MM.1S (cell line): ENCODE measurements at regions not wholly inside any gene's neighbourhood (a gene's known extent, or its start where the extent isn't known, plus 50 kb on each side); places are given as distances from the start of the nearest gene placed in this dataset.

Source experiments
- DNase-seq: peaks from one replicate; pipeline ENCODE4 v3.0.0-alpha.2; 2015
- H2AFZ ChIP-seq: fragments of 300-600 bp; sonication (generic); 2 replicates; pipeline ENCODE4 v1.6.0; 2016; ENCODE audit warnings: antibody characterized with exemption, low read length
- H3F3A ChIP-seq: fragments of 300-600 bp; sonication (generic); 2 replicates; pipeline ENCODE4 v1.6.1; 2016; ENCODE audit warnings: mild to moderate bottlenecking, antibody characterized with exemption, low read length, moderate library complexity, mixed read lengths; ENCODE audit not compliant: insufficient read depth
- H3K27ac ChIP-seq: fragments of 300-600 bp; sonication (generic); 2 replicates; pipeline ENCODE4 v1.5.1; 2016; ENCODE audit warnings: mild to moderate bottlenecking, low read length
- H3K27me3 ChIP-seq: fragments of 300-600 bp; sonication (generic); replicated peaks from 2 replicates; pipeline ENCODE4 v1.6.0; 2016; ENCODE audit warnings: low read length; ENCODE audit not compliant: insufficient read depth
- H3K36me3 ChIP-seq: fragments of 300-600 bp; sonication (generic); replicated peaks from 2 replicates; pipeline ENCODE4 v1.6.1; 2016; ENCODE audit warnings: mild to moderate bottlenecking, low read length, mixed read lengths; ENCODE audit not compliant: insufficient read depth
- H3K4me1 ChIP-seq: fragments of 300-600 bp; sonication (generic); 2 replicates; pipeline ENCODE4 v1.6.1; 2016; ENCODE audit warnings: low read length, mixed read lengths
- H3K4me2 ChIP-seq: fragments of 300-600 bp; sonication (generic); 2 replicates; pipeline ENCODE4 v1.6.0; 2016; ENCODE audit warnings: low read depth, low read length
- H3K4me3 ChIP-seq: fragments of 300-600 bp; sonication (generic); 2 replicates; pipeline ENCODE4 v1.5.1; 2016; ENCODE audit warnings: low read length, mixed read lengths
- H3K79me2 ChIP-seq: fragments of 300-600 bp; sonication (generic); 2 replicates; pipeline ENCODE4 v1.6.1; 2016; ENCODE audit warnings: mixed run types, low read length, mixed read lengths
- H3K9ac ChIP-seq: fragments of 300-600 bp; sonication (generic); 2 replicates; pipeline ENCODE4 v1.6.1; 2016; ENCODE audit warnings: low read length, mixed read lengths
- H3K9me2 ChIP-seq: fragments of 300-600 bp; sonication (generic); replicated peaks from 2 replicates; pipeline ENCODE4 v1.6.1; 2016; ENCODE audit warnings: mild to moderate bottlenecking, low read length, mixed read lengths; ENCODE audit not compliant: insufficient read depth
- H3K9me3 ChIP-seq: fragments of 300-600 bp; sonication (generic); replicated peaks from 2 replicates; pipeline ENCODE4 v1.6.1; 2016; ENCODE audit warnings: mild to moderate bottlenecking, low read length, mixed read lengths; ENCODE audit not compliant: insufficient read depth
- H4K20me1 ChIP-seq: fragments of 300-600 bp; sonication (generic); 2 replicates; pipeline ENCODE4 v1.6.1; 2016; ENCODE audit warnings: mild to moderate bottlenecking, low read length, moderate library complexity, mixed read lengths; ENCODE audit not compliant: insufficient read depth
- CTCF ChIP-seq: fragments of 300-600 bp; sonication (generic); IDR thresholded peaks from 2 replicates; pipeline ENCODE4 v1.5.1; 2016; ENCODE audit warnings: antibody characterized with exemption, low read length, mixed read lengths
- EZH2 ChIP-seq: fragments of 300-600 bp; sonication (generic); optimal IDR thresholded peaks from 2 replicates; pipeline ENCODE3; 2017; ENCODE audit warnings: low read depth, mild to moderate bottlenecking, antibody characterized with exemption, low read length, mixed read lengths
- EZH2phosphoT487 ChIP-seq: fragments of 300-600 bp; sonication (generic); IDR thresholded peaks from 2 replicates; pipeline ENCODE4 v1.6.1; 2018; ENCODE audit warnings: antibody characterized with exemption, low read length

GRCh38 chr2:176935543-176936102 is 277.0 kb upstream of the HNRNPA3 start:
- H3K9me2 ChIP-seq: no peaks in the 10 kb centered on the region
- no peaks in the 10 kb centered on the region for H3K36me3 ChIP-seq
- no peak overlapping the region for H3K4me3 ChIP-seq
- no peaks in the 10 kb centered on the region for H3K79me2 ChIP-seq
- TF ChIP-seq EZH2phosphoT487 (no peak), EZH2 (no peak), CTCF (no peak)
- no peaks in the 10 kb centered on the region; the same call in 1 of the 2 replicates for H3F3A ChIP-seq
- DNase-seq: no peak
- H2AFZ ChIP-seq: no peak overlapping the region
- no peaks in the 10 kb centered on the region for H3K9me3 ChIP-seq
- H3K27ac ChIP-seq: no peak overlapping the region
- no peak overlapping the region for H3K4me2 ChIP-seq
- no peaks in the 10 kb centered on the region for H4K20me1 ChIP-seq
- no peak overlapping the region for H3K9ac ChIP-seq
- peaks cover 23% of the 10 kb centered on the region for H3K4me1 ChIP-seq
- H3K27me3 ChIP-seq: no peaks in the 10 kb centered on the region

GRCh38 chr2:176936410-176936809 is 276.2 kb upstream of the HNRNPA3 start:
- Histone ChIP-seq H4K20me1 (no peaks in the 10 kb centered on the region), H3K9me3 (no peaks in the 10 kb centered on the region), H3K9ac (no peak overlapping the region), H3K4me2 (no peak overlapping the region), H3F3A (no peaks in the 10 kb centered on the region; the same call in 1 of the 2 replicates), H3K4me1 (peaks cover 24% of the 10 kb centered on the region), H3K27ac (no peak overlapping the region), H3K36me3 (no peaks in the 10 kb centered on the region), H3K9me2 (no peaks in the 10 kb centered on the region), H2AFZ (no peak overlapping the region), H3K79me2 (no peaks in the 10 kb centered on the region), H3K27me3 (no peaks in the 10 kb centered on the region), H3K4me3 (no peak overlapping the region)
- TF ChIP-seq CTCF: no peak
- TF ChIP-seq EZH2phosphoT487: no peak
- no peak for TF ChIP-seq EZH2
- no peak for DNase-seq

DNA sequence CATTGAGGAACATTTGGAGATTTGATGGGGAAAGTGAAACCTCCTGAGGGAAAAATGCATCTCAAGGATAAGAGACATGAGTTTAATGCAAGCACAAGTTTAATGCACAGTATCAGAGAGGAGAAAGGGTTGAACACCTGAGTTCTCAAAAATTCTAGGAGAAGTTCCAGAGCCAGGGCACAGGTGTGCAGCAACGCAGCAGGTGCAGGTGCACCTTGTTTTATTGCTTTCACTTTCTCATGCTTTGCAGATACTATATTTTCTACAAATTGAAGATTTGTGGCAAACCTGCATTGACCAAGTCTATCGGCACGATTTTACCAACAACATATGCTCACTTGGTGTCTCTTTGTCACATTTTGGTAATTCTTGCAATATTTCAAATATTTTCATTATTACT is 267.6 kb upstream of the HNRNPA3 start:
- Histone ChIP-seq H3K4me2 (peak overlapping the region; percentile 35), H3K9me2 (no peaks in the 10 kb centered on the region), H3K9ac (no peak overlapping the region), H3K79me2 (no peaks in the 10 kb centered on the region), H2AFZ (no peak overlapping the region), H3K9me3 (no peaks in the 10 kb centered on the region), H3K36me3 (no peaks in the 10 kb centered on the region), H3K27ac (no peak overlapping the region), H3K4me1 (peaks cover 19% of the 10 kb centered on the region), H4K20me1 (no peaks in the 10 kb centered on the region), H3F3A (peaks cover 4% of the 10 kb centered on the region; the same call in 1 of the 2 replicates), H3K27me3 (no peaks in the 10 kb centered on the region), H3K4me3 (no peak overlapping the region)
- peak; percentile 58 for DNase-seq
- no peak for TF ChIP-seq EZH2phosphoT487
- no peak for TF ChIP-seq CTCF
- no peak for TF ChIP-seq EZH2
